ENCODE measurements at regions not wholly inside any gene's neighbourhood (a gene's known extent, or its start where the extent isn't known, plus 50 kb on each side); places are given as distances from the start of the nearest gene placed in this dataset.

GRCh38 chr6:156562636-156563035, 214.5 kb upstream of the ARID1B start:
- TF ChIP-seq CTCF (conservative IDR thresholded peaks at IDR 0.05; ENCODE audit: low read depth in 2 of 2) (no peak), EZH2 (IDR thresholded peaks at IDR 0.05; ENCODE audit: low read depth, unreplicated experiment) (no peak), EZH2phosphoT487 (IDR thresholded peaks at IDR 0.05; ENCODE audit: unreplicated experiment) (no peak), POLR2AphosphoS5 (IDR thresholded peaks at IDR 0.05; ENCODE audit: low read depth) (no peak), STAT1 (IDR thresholded peaks at IDR 0.05; ENCODE audit: unreplicated experiment) (no peak), JUNB (IDR thresholded peaks at IDR 0.05; ENCODE audit: unreplicated experiment) (no peak), NANOG (IDR thresholded peaks at IDR 0.05; ENCODE audit: borderline replicate concordance) (no peak), ZNF114 (CRISPR knock-in tag; IDR thresholded peaks at IDR 0.05) (no peak), ZNF331 (CRISPR knock-in tag; IDR thresholded peaks at IDR 0.05; ENCODE audit: low read depth) (no peak), CREB1 (CRISPR knock-in tag; IDR thresholded peaks at IDR 0.05; ENCODE audit: low read depth) (no peak), ETS1 (IDR thresholded peaks at IDR 0.05) (no peak)
- TF ChIP-seq, protein P1, sequence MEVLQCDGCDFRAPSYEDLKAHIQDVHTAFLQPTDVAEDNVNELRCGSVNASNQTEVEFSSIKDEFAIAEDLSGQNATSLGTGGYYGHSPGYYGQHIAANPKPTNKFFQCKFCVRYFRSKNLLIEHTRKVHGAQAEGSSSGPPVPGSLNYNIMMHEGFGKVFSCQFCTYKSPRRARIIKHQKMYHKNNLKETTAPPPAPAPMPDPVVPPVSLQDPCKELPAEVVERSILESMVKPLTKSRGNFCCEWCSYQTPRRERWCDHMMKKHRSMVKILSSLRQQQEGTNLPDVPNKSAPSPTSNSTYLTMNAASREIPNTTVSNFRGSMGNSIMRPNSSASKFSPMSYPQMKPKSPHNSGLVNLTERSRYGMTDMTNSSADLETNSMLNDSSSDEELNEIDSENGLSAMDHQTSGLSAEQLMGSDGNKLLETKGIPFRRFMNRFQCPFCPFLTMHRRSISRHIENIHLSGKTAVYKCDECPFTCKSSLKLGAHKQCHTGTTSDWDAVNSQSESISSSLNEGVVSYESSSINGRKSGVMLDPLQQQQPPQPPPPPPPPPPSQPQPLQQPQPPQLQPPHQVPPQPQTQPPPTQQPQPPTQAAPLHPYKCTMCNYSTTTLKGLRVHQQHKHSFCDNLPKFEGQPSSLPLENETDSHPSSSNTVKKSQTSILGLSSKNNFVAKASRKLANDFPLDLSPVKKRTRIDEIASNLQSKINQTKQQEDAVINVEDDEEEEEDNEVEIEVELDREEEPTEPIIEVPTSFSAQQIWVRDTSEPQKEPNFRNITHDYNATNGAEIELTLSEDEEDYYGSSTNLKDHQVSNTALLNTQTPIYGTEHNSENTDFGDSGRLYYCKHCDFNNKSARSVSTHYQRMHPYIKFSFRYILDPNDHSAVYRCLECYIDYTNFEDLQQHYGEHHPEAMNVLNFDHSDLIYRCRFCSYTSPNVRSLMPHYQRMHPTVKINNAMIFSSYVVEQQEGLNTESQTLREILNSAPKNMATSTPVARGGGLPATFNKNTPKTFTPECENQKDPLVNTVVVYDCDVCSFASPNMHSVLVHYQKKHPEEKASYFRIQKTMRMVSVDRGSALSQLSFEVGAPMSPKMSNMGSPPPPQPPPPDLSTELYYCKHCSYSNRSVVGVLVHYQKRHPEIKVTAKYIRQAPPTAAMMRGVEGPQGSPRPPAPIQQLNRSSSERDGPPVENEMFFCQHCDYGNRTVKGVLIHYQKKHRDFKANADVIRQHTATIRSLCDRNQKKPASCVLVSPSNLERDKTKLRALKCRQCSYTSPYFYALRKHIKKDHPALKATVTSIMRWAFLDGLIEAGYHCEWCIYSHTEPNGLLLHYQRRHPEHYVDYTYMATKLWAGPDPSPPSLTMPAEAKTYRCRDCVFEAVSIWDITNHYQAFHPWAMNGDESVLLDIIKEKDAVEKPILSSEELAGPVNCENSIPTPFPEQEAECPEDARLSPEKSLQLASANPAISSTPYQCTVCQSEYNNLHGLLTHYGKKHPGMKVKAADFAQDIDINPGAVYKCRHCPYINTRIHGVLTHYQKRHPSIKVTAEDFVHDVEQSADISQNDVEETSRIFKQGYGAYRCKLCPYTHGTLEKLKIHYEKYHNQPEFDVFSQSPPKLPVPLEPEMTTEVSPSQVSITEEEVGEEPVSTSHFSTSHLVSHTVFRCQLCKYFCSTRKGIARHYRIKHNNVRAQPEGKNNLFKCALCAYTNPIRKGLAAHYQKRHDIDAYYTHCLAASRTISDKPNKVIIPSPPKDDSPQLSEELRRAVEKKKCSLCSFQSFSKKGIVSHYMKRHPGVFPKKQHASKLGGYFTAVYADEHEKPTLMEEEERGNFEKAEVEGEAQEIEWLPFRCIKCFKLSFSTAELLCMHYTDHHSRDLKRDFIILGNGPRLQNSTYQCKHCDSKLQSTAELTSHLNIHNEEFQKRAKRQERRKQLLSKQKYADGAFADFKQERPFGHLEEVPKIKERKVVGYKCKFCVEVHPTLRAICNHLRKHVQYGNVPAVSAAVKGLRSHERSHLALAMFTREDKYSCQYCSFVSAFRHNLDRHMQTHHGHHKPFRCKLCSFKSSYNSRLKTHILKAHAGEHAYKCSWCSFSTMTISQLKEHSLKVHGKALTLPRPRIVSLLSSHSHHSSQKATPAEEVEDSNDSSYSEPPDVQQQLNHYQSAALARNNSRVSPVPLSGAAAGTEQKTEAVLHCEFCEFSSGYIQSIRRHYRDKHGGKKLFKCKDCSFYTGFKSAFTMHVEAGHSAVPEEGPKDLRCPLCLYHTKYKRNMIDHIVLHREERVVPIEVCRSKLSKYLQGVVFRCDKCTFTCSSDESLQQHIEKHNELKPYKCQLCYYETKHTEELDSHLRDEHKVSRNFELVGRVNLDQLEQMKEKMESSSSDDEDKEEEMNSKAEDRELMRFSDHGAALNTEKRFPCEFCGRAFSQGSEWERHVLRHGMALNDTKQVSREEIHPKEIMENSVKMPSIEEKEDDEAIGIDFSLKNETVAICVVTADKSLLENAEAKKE (CRISPR knock-in tag; IDR thresholded peaks at IDR 0.05), result no peak
- TF ChIP-seq, protein P2, sequence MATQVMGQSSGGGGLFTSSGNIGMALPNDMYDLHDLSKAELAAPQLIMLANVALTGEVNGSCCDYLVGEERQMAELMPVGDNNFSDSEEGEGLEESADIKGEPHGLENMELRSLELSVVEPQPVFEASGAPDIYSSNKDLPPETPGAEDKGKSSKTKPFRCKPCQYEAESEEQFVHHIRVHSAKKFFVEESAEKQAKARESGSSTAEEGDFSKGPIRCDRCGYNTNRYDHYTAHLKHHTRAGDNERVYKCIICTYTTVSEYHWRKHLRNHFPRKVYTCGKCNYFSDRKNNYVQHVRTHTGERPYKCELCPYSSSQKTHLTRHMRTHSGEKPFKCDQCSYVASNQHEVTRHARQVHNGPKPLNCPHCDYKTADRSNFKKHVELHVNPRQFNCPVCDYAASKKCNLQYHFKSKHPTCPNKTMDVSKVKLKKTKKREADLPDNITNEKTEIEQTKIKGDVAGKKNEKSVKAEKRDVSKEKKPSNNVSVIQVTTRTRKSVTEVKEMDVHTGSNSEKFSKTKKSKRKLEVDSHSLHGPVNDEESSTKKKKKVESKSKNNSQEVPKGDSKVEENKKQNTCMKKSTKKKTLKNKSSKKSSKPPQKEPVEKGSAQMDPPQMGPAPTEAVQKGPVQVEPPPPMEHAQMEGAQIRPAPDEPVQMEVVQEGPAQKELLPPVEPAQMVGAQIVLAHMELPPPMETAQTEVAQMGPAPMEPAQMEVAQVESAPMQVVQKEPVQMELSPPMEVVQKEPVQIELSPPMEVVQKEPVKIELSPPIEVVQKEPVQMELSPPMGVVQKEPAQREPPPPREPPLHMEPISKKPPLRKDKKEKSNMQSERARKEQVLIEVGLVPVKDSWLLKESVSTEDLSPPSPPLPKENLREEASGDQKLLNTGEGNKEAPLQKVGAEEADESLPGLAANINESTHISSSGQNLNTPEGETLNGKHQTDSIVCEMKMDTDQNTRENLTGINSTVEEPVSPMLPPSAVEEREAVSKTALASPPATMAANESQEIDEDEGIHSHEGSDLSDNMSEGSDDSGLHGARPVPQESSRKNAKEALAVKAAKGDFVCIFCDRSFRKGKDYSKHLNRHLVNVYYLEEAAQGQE (IDR thresholded peaks at IDR 0.05; ENCODE audit: unreplicated experiment), result no peak

All from GM23338 (cell line).